HG02763 (cell line): ENCODE measurements at regions not wholly inside any gene's neighbourhood (a gene's known extent, or its start where the extent isn't known, plus 50 kb on each side); places are given as distances from the start of the nearest gene placed in this dataset.

Experiments
- ATAC-seq: cut with Tn5 transposase; IDR thresholded peaks from one replicate; pipeline ENCODE4 v1.9.1; 2021; ENCODE audit warnings: mild to moderate bottlenecking, moderate library complexity; ENCODE audit not compliant: unreplicated experiment

DNA sequence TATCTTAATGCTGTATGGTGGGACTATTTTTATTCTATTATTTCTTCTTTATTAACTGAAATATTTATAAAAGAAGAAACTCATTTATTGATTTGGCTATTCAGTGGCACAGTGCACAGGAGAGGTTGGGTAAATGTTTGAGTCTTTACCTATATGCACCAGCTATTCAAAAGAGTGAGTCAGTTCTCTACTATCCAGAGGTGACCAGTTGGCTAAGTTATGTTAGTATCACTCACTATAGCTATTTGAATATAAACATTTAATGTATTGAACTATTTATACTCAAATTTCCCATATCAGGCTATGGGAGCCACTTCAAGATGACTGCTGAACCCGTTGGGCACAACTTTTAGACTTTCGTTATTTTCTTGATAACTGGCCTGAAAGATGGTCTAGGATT is 106.1 kb upstream of the VEGFC start:
- ATAC-seq = no peak

DNA sequence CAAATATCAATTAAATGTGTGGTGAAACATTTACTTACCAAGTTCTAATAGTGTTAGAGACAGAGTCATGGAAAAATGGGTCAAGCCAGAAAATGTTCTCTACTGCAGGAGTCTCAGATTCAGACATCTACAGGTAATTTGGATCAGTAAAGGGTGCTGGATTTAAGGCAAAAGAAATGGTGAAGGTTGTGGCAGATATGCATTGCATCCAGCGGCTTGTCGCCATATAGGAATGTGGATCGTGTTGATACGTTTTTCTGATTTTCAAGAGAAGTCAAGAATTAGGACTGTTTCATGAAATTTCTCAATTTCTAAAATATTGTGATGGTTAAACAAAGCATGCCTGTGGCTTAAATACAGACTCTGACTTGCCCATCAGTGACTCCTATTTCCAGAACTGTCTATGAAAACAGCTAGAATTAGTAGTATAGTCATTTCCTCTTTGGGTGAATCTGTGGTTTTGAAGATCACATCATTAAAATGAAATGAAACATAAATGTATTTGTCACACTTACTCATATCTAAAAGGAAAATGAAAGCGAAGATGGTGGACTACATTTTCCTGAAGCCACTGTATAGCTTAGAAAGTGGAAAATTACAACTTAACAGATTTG is 110.1 kb upstream of the VEGFC start:
- ATAC-seq = peak; percentile 97

DNA sequence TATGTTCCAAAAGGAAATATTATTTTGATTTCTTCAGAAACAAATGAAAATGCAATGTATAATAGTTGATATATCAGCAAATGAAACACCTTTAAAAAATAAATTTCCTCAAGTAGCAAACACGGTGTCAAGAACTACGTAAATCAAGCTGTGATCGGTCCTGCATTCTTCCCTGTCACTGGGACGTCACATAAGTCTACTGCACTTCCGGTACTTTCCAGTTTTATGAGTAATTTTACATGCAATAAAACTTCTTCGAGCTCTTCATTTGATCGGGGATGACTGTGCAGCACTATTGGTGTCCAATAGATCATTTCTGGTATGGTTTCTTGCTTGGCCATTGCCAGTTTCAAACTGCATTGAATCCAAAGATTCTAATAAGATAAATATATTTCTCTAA is 114.0 kb upstream of the VEGFC start:
- no peak for ATAC-seq

DNA sequence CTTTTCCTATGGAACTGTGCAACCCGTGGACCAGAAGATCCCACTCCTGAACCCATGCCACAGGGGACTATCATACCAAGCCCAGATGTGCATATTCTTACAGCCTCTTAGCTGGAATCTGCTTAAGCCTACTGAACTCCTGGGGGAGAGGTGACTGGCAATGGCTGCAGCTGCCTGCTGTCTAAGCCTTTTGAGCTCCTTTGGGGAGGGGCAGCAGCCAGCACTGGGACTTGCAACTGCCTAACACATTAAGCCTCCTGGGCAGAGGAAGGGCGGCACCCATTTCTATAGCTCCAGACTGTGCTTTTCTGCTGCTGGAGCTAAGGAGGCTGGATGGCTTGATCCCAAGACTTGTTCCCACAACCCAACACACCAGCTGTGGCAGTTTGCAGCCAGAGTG is 117.9 kb upstream of the VEGFC start:
- ATAC-seq = no peak

DNA sequence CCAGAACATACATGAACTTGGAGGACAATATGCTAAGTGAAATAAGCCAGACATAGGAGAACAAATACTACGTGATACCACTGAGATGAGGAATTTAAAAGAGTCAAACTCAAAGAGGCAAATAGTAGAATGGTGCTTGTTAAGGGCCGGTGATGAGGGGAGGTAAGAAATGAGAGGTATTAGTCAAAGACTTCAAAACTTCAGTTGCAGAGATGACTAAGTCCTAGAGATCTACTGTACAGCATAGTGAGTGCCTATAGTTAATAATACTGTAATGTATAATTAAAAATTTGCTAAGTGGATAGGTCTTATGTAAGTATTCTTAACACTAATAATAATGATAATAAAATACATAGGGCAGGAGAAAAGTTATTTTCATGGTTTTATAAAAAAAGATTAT is 126.9 kb upstream of the VEGFC start:
- ATAC-seq = no peak

DNA sequence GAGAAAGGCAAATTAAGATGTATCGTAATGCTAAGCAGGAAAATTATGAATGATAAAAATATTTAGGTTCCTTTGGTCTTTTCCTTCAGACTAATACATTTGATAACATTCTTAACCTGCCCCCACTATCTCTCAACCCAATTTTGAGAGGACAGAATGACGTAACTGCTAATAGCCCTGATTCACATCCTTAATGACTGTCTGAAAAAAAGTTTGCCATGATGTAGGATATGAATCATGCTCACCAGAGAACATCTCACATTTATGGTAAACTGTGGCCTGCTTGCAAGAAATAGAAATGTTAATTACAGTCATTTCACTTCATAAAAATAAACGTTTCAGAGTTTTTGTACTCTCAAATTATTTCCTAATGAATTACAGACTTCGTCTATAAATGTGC is 128.0 kb upstream of the VEGFC start:
- ATAC-seq = no peak

DNA sequence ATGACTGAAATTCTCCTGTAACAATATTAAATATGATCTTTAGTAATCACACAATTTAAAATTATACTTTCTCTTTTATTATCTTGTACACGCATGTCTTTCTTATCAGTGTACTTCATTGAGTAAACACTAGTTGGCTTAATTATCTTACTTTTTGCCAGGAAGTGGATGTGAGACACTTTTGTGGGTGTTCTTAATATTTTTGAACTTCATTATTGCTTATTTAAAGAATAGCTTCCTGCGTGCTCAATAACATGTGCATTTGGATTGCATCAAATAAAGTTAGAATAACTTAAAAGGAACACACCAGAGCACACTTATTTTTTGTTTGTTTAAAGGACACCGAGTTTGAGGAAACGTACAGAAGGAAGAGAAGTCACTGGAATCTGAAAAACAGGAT is 128.5 kb upstream of the VEGFC start:
- no peak for ATAC-seq

DNA sequence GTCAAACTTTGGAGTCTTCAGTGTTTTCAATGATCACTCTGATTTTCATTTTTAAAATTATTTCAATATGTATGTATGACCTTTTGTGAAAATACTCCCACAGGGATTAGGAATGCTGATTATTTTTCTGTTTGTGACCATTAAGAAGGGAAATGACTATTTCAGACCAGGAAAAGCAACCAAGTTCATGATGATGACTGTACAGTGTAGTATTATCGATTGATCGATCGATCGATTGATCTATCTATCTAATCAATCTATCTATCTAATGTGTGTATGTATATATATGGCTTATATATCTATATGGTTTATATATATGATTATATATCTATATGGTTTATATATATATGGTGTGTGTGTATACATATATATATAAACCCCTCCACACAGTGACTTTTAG is 131.5 kb upstream of the VEGFC start:
- ATAC-seq = no peak

DNA sequence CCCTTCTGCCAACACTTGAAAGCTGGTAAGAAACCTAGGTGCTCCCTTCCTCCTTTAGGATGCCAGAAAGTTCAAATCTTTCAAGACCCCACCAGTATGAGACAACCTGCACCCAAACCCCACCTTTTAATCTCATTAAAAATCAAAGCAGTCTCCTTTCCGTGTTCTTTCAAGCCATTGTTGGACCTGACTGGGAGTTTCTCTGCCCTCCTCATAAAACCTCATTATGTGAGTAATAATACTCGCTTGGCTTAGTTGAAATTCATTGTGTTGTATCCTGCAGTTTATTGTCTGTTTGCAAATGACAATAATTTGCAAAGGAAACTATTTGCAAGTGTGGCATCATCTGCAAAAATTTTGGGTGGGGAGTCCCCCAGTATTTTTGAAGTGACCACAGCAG is 133.2 kb upstream of the VEGFC start:
- no peak for ATAC-seq

DNA sequence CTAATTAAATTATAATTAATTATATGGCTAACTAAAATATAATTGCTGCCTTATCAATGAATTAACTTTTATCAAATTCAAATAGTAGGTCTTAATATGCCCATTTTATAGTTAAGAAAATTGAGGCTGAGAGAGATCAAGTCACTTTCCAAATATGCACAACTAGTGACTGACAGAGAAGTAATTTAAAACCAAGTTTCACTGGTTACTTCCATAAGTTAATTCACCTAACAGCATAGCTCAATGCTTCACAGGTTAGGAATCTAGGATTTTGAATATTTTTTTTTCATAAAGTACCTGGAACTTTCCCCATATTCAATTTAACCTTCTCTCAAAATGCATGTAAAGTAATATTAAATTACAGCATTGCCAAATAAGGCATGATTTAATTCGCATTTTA is 134.4 kb upstream of the VEGFC start:
- no peak for ATAC-seq

DNA sequence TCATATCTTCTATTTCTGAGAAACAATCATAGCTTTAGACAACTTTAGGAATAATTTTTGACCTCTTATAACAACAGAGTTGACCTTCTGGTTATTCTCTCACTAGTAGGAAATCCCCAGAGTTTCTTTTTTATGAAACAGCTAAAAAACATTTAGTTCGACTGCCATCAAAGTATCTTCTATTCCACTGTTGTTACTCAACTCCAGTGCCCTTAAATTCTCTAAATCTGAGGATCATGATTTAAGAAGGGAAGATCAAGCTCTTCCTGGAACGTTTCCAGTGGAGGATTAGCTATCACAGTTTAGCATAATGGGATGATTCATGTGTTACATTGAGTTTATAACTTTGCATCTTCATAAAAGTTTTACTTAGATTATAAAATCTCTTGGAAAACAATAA is 134.9 kb upstream of the VEGFC start:
- no peak for ATAC-seq

DNA sequence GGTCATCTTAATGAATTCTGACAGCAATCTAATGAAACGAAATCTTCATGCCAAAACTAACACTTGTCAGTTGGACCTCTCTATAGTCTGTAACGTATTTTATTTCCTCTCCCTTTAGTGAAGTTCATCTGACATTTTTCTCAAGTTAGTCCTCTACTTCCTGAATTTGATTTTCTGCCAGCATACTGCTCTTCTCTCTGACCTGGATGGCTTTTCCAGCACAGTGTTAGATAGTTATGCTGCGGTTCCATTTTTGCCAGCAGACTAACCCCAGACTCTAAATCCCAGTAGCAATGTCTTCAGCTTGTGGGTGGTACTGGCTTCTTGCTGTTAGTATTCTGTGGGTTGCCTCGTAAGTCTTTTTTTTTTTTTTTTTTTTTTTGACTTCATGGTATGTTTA is 146.7 kb upstream of the VEGFC start:
- ATAC-seq = no peak

DNA sequence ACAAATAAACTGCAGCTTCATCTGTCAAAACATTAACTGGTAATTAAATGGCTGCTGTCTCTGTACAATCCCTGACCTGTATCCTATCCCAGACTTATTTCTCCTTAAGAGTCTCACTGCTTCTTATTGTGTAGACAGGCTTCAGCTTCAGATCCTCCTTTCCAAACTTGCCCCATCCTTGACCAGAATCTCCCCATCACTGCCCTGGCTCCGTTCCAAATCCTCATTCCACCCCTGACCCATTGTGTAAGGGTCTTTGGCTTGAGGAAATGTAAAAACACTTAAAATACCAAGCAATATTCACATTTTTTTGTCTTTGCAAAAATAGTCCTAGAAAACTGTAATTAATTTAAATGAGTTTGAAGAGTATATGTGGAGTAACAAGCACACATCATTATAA is 152.6 kb upstream of the VEGFC start:
- ATAC-seq = no peak

DNA sequence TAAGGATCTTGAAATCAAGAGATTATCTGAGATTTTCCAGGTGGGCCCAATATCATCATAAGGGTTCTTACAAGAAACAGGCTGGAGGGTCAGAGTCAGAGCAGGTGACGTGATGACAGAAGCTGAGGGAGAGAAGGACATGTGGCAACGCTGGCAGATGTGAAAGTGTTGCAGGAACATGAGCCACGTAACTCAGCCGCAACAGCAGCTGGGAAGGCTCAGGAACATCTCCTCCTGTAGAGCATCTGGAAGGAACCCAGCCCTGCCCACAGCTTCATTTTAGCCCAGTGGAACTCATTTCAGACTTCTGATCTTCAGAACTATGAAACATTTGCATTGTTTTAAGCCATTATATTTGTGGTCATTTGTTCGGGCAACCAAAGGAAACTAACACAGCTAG is 156.3 kb upstream of the VEGFC start:
- ATAC-seq = no peak

DNA sequence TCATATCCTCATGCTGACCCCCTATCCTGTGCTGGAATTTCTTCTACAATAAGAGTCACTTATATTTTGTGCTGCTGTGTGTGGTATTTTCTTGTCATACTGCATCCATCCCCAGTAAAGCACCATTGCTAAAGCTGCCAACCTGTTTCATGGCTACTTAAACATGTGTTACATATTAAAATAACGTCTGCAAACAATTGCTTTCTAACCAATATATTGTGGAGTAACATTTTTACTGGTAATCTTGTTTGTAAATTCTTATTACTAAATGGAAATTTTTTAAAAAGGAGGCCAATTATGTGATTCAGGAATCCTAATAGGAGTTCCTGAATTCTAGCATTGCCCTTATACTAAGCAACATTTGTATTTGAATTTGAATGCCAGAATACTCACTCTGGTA is 160.3 kb upstream of the VEGFC start:
- no peak for ATAC-seq

DNA sequence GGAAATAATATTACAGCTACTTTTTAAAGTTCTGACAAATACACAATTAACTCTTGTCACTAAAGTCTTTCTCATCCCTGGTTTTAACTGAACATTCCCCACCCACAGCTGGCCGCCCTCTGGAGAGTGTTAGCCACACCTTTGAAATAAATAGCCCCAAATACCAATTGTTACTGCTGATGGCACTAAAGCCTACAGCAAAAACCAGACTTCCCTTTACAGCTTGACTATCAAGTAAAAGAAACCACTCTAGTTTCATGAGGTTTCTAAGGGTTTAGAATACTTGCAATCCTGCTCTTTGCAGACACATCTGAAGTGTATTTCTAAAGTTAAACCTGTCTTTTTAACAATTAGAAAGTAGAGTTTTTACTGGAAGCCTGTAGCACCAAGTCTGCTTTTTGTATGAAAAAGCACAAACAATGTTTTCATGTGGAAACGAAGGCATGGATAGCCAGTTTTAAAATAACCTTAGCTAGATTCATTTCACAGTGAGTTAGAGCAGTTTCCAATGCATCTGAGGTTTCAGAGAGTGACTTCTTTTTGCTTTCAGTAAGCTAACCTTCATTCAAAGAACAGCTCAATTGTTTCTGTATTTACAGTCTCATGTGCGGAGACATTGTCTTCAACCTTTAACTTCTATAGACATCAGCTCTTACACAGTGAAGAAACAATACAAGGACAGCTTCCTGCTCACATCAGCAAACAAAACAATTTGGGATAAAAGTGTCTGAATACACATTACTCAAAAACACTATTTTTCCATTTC is 164.8 kb upstream of the VEGFC start:
- ATAC-seq = no peak

DNA sequence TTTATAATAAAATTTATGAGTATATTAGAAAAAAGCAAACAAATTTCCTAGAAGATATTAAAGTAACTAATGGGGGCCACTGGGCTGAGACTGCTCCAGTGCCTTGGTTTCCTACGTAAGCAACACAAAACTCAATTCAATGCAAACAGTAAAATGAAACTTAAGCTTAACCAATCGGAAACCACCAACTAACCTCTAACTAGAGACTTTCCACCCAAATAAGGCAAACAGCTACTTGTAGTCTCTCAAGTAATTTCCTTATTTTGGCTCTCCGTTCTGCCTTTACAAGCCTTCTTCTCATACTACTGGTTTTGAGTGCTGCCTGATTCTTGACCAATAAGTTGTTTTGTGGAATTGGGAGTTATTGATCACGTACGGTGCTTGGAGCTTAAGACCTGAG is 167.3 kb upstream of the VEGFC start:
- no peak for ATAC-seq

DNA sequence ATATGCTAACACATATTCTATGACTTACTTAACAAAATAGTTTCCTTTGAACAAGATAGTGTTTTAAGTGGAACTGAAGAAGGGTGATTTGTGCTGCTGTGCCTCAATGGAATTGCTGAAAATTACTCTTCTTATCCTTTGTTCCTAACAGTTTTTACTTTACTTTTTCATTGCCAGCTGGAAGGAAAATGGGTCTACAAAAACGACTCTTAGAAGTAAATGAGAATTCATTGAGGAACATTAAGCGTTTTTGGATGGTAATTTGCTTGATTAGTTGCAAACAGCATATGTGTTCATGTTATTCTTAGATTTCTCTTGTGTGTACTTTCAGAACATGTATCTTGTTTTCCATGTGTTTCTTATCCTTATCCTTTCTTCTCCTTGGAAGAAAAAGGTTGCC is 170.4 kb upstream of the VEGFC start:
- ATAC-seq = no peak

DNA sequence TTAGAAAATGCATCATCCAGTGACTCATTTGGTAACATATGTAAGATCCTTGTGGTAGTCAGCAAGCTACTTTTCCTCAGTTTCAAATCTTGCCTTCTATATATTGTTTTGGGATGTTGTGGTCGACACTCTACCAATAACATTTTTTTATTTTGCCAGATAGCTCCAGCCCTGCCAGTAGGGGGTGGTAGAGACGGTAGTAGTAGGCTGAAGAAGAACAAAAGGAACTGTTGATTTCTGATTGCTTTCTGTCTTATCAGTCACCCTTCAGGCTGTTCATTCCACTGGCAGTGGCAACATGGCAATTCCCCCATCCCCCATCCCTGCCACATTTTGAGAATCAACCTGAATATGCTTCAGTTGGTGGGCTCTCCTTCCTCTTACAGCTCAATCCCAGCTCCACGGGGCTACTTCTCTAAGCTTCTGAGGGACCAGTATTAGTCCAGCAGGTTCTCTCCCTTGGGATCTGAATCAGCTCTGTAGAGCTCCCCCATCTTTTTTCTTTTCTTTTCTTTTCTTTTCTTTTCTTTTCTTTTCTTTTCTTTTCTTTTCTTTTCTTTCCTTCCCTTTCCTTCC is 171.5 kb upstream of the VEGFC start:
- no peak for ATAC-seq

DNA sequence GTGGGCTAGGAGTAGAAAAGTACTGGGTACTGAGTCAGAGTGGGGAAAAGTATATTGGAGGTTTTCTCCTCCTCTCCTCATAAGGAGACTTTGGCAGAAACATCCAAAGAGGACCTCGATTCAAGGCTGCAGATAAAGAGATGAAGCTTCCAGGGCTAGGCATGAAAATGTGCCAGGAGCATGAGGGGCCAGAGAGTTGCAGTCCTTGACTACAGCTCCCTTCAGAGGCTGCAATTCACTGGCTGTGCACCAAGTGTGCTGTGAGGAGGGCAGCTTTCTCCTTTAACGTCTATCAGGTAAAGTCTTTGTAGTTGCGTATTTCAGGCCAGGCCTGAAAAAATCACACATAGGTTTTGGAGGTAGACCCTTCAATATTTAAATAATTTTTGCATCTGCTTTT is 174.9 kb upstream of the VEGFC start:
- ATAC-seq = no peak

DNA sequence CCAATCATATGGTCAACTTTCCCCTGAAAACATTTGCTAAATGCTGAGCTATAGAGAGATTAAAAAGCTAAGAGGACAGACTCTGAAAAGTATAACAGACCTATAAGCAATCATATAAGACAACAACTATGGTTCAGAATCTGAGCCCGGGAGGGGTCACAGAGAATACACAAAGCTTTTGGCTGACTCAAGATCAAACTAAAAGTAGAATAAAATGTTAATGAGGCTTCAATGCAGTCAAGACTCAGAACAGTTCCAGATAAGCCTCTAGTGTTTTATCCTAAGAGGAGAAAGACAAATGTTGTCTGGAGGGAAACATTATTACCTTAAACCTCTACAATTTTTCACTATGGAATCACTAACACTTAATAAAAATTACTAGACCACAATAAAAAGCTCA is 175.4 kb upstream of the VEGFC start:
- ATAC-seq = no peak

DNA sequence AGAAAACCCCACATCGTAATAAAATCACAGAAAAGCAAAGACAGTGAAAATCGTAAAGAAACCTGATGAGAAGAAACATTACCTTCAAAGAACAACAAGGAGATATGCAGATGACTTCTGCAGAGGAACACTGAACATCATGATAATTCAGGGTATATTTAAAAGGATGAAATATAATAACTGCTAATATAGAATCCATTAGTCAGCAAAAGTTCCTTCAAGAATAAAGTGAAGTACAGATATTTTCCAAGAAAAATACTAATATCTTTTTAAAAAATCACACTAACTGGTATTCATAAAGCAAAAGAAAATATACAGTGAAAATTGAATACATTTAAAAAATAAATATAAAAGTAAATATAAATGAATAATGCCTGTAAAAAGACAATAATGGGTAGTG is 176.3 kb upstream of the VEGFC start:
- ATAC-seq = no peak

DNA sequence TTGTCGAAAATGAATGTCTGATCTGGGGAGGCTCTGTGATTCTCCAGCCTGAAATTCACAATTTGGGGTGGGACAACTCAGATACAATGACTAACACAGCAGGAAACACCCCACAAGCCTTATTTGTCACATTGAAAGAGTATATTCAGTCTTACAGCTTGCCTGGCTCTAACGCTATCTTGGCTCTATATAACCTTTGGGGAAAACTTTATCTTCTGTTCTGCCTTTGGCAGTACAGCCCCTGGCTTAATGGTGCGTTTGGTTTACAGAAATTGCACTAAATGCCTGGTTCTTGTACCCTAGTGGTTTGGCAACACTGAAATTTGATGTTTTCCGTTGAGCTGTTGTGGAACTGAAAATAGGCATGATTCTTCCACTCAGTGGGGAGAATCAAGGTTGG is 178.1 kb upstream of the VEGFC start:
- no peak for ATAC-seq
